ENCODE measurements at regions not wholly inside any gene's neighbourhood (a gene's known extent, or its start where the extent isn't known, plus 50 kb on each side); places are given as distances from the start of the nearest gene placed in this dataset.

GRCh38 chr12:76611533-76611932, 52.0 kb upstream of the OSBPL8 start:
- no peak for DNase-seq (ENCODE audit: low read depth)

DNA sequence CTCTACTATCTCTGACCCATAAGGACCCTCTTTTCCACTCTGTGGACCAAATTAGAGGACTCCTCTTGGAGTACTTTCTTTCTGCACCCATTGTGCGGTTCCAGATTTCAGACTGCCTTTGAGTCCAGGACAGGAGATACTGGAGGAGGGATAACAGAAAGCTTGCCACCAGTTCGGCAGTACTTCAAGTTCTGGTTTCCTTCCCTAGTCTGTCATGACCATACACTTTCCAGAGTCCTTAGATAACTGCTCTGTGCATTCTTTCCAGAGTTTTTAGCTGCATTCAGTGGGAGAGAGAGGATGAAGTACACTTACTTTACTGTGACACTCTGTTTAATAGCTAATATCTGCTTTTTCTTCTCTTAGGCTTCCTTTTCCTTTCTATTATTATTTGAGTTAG, 54.8 kb upstream of the OSBPL8 start:
- no peak for DNase-seq (ENCODE audit: low read depth)

DNA sequence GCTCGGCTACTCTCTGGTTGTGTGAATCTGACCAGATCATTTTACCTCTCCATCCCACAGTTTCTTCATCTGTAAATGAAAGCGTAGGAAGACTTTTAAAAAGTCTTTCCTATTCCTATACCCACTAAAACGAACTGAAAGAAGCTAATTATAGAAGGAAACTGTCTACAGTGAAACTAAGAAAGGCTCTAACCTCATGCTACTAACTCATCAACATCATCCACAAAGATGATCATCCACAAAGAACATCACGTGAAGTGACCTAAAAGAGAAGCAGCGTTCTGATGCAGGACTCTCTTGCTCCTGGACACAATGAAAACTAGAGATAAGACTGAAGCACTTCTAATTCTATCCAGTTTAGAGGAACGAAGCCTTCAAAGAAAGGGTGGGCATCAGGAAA, 58.5 kb upstream of the OSBPL8 start:
- DNase-seq (ENCODE audit: low read depth) = no peak

DNA sequence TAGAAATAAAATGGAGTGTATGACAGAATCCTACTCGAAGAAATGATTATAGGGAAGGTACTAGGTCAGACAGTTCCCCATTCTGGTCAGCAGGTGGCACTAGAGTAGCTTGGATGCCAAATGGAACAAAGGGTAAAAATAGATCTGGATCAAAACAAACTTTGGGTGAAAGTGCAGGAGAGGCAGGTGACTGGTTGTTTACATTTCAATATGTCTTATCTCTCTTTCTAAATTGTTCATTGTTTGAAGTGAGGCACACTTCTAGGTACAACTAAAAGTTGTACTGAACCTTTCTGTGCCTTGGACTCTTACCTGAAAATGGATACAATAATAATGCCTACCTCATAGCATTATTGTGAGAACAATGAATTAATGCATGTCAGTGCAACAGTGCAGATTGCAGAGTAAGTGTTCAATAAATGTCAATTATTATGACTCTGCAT, 62.0 kb upstream of the OSBPL8 start:
- DNase-seq (ENCODE audit: low read depth) = peak; percentile 49

GRCh38 chr12:76622351-76622750, 62.8 kb upstream of the OSBPL8 start:
- DNase-seq (ENCODE audit: low read depth) = no peak

DNA sequence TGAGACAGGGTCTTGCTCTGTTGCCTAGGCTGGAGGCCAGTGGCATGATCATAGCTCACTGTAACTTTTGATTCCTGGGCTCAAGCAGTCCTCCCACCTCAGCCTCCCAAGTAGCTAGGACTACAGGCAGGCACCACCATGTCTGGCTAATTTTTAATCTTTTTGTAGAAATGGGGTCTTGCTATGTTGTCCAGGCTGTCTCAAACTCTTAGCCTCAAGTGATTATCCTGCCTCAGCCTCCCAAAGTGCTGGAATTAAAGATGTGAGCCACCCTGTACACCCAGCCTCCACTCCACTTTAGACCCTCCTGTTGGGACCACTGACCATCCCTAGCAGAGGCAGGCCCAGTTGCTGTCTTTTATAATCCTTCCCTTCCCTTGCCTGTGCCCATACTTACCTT, 63.3 kb upstream of the OSBPL8 start:
- no peak for DNase-seq (ENCODE audit: low read depth)

- DNase-seq (ENCODE audit: low read depth) = no peak
Measured at GRCh38 chr12:76623931-76624330, 64.4 kb upstream of the OSBPL8 start.

DNA sequence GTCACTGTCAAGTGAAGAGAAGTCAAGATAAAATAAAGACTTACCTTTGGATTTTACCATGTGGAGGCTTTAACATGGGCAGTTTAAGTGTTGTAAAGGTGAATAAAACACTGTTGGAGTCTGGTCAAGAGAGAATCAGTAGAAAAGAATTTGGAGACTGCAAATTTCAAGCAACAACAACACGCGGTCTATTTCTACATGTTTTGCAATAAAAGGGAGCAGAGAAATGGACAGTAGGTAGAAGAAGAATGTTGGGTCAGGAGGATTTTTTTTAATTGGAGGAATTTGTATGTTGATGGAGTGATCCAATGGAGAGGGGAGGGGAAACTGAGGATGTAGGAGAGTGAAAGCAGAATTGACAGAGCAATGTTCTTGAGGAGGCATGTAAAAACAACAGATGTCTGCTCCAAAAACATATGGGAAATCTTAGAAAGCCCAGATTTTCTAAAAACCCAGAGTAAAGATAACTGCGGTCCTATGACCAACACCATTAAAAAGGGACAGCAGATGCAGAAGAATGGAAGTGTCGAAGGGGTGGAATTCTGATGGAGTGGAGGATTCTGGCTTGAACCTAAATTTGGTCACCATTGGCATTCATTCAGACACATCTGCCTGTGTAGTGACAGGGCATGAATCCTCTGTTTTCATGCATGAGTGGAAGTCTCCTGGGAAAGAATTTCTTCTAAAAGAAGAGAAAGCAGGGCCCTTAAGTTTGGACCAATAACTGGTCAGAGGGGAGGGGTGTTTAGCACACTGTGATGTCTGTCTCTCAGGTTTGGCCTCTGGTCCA, 68.0 kb upstream of the OSBPL8 start:
- no peak for DNase-seq (ENCODE audit: low read depth)

- DNase-seq (ENCODE audit: low read depth) = no peak
Measured at GRCh38 chr12:76628745-76629144, 69.2 kb upstream of the OSBPL8 start.

DNA sequence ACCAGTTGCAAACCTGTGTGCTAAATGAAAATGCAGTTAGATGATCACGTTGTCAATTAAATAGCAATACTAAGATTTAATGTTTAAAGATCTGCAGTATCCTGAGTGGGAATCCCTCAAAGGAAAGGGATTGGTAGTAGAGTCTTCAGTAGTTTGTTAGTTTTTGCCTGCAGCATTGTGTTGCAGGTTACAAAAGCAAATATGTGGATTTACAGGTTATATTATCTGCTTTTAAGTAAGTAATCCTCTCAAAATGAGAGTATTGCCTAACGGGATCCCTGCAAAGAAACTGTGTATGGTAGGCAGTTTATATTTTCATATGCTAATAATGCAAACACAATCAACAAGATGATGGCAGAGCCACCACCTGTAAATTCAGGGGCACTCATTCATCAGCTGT, 72.2 kb upstream of the OSBPL8 start:
- no peak for DNase-seq (ENCODE audit: low read depth)

DNA sequence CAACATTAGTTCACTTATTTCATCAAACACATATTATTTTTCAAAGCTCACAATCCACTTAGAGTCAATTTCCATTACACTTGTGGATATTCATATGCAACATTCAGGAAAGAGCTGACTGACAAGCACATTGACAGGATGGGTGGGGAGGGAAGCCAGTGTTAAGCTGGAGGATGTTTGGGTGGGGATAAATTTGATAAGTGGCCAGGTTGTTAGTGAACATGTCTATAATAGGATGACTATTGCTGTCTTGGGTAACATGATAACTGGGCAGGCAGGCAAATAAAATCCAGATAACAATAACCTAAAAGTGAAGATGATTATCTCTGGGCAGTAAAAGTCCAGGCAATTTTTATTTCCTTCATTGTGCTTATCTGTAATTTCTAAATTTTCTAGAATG, 73.8 kb upstream of the OSBPL8 start:
- no peak for DNase-seq (ENCODE audit: low read depth)

GRCh38 chr12:76634133-76634532, 74.6 kb upstream of the OSBPL8 start:
- DNase-seq (ENCODE audit: low read depth) = no peak

DNA sequence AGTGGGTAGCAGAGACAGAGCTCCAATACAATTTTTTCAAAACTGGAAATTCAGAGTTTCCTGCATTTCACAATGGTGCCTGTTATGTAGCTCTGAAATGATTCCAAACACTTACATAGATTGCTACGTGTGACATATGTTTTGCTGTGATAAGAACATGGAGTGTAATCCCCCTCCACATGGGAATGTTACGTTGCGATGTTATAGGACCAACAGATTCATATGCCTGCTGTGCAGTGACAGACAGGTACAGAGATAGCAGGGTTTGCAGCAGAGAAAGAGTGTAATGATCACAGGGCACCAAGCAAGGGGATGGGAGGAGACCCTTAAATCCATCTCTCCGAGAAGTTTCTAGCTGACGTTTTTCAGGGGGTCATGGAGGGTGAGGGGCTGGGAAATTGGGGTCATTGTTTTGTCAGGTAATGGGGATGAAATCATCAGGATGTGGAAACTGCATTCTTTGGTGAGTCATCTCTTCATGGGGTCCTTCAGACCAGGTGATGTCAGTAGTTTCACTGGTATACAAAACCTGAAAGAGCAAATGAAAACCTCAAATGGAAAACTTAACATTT, 76.6 kb upstream of the OSBPL8 start:
- DNase-seq (ENCODE audit: low read depth) = no peak

- DNase-seq (ENCODE audit: low read depth) = no peak
Measured at GRCh38 chr12:76637807-76638206, 78.2 kb upstream of the OSBPL8 start.

GRCh38 chr12:76639646-76640045, 80.1 kb upstream of the OSBPL8 start:
- DNase-seq (ENCODE audit: low read depth) = no peak

DNA sequence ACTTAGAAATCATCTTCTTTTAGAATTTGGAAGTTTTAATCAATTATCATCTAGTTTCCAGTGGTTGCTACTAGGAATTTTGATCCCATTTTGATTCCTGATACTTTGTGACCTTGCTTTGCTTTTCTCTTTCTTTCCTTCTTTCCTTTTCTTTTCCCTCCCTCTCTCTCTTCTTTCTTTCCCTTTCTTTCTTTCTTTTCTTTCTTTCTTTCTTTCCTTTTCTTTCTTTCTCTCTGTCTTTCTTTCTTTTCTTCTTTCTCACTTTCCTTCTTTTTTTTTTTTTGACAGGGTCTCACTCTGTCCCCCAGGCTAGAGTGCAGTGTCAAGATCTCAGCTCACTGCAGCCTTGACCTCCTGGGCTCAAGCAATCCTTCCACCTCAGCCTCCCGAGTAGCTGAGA, 81.5 kb upstream of the OSBPL8 start:
- no peak for DNase-seq (ENCODE audit: low read depth)

GRCh38 chr12:76641961-76642360, 82.4 kb upstream of the OSBPL8 start:
- DNase-seq (ENCODE audit: low read depth) = no peak

DNA sequence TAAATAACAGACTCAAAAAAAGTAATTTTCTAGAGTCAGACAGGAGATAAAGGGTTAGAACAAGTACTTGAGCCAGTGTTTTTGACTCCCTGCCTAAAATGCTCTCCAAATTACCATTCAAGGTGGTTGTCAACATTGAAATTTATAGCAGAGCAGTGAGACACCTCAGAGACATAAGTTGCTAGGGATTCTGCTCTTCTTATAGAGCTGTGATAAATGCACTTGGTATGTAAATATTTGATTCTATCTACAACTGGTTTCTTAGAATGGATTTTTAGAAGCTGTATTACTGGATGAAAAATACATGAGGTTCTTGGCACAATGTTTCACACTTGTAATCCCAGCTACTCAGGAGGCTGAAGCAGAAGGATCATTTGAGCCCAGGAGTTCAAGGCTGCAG, 83.9 kb upstream of the OSBPL8 start:
- no peak for DNase-seq (ENCODE audit: low read depth)

DNA sequence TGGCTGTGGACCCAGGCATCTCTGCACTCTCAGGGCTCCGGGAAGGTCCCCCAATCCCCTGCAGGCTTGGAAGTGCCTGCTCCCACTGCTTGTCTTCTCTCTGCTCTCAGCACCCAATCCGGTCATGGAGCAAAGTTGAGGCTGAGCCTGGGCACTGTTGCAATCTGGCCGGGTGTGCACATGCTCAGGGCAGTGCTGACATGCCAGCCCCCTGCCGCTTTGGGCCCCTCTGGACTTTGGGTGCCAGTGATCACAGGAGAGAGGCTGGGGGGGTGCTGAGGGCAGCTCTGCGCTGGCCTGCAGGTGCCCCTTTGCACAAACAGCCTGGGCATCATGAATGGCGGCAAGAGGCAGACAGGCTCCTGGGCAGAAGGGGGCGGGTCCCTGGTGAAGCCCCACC, 85.4 kb upstream of the OSBPL8 start:
- no peak for DNase-seq (ENCODE audit: low read depth)

DNA sequence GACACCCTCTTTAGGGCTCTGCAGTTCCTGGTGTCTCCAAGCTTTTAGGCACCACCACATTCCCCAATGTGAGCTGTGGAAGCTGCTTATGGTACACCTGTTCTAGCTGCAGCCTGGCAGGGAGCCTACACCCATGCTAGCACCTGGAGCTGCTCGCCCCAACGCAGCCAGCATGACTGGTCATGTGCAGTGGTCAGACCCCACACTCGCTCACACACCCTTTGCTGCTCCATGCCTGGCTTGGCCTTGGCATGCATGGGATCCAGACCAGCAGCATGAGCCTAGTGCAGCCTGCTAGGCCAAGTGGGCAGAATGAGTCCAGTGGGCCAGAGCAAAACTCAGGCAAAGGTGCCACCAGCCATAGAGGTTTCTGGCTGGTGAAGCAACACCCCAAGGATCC, 86.4 kb upstream of the OSBPL8 start:
- no peak for DNase-seq (ENCODE audit: low read depth)

GRCh38 chr12:76646366-76646765, 86.8 kb upstream of the OSBPL8 start:
- no peak for DNase-seq (ENCODE audit: low read depth)

- no peak for DNase-seq (ENCODE audit: low read depth)
Measured at GRCh38 chr12:76649099-76649498, 89.5 kb upstream of the OSBPL8 start.

- no peak for DNase-seq (ENCODE audit: low read depth)
Measured at GRCh38 chr12:76652402-76652801, 92.8 kb upstream of the OSBPL8 start.

DNA sequence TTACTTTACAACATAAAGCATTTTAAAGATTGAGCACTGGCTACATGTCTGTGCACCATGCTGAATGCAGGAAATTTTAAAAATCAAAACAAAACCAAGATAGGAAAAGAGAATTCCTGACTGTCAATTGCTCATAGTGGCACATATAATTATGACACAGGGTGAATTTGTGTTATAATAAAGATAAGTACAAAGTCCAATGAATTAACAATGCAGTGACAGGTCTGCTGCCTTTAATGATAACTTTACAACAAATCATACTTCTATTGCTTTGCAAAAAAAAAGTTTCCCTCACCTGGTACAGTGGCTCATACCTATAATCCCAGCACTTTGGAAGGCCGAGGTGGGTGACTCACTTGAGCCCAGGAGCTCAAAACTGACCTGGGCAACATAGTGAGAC, 93.8 kb upstream of the OSBPL8 start:
- DNase-seq (ENCODE audit: low read depth) = no peak
